Caco-2 (cell line): ENCODE measurements at regions not wholly inside any gene's neighbourhood (a gene's known extent, or its start where the extent isn't known, plus 50 kb on each side); places are given as distances from the start of the nearest gene placed in this dataset.

Experiments
- BruUV-seq: library from RNA; stranded (reverse); fragments of 400-500 nt; replicated peaks from 2 replicates; lab custom pipeline; 2021; lab: Mats Ljungman, UMichigan
- CTCF ChIA-PET: fragments of 300-600 bp; sonication (Branson Sonifier 250); formaldehyde crosslinking; loops from one replicate; lab custom pipeline; 2022; ENCODE audit warnings: antibody characterized with exemption; lab: Charles Lee
- POLR2A ChIA-PET: fragments of 300-600 bp; sonication (Branson Sonifier 250); formaldehyde crosslinking; loops from one replicate; lab custom pipeline; 2022; ENCODE audit warnings: antibody characterized with exemption; lab: Charles Lee
- DNase-seq, 2 experiments: peaks; one replicate each; pipeline versions ENCODE4 v3.0.0 to v3.0.0-alpha.2; 2020 to 2022
- H3K27me3 ChIP-seq: replicated peaks from 2 replicates; pipeline ENCODE4 v1.6.0; 2011; ENCODE audit warnings: low read length; ENCODE audit not compliant: control insufficient read depth, insufficient read depth
- H3K36me3 ChIP-seq: 2 replicates; pipeline ENCODE4 v1.5.1; 2011; ENCODE audit warnings: low read length; ENCODE audit not compliant: control insufficient read depth, insufficient read depth
- H3K4me1 ChIP-seq: fragments of 250-450 bp; sonication (Bioruptor Pico); 2 replicates; pipeline ENCODE4 v1.5.1; 2020; ENCODE audit warnings: mild to moderate bottlenecking
- H3K4me3 ChIP-seq: 2 replicates; pipeline ENCODE4 v1.5.1; 2011; ENCODE audit warnings: low read depth, mild to moderate bottlenecking, control low read depth, low read length
- H3K9me3 ChIP-seq: fragments of 250-450 bp; sonication (Bioruptor Pico); 2 replicates; pipeline ENCODE4 v1.5.1; 2020; ENCODE audit warnings: mild to moderate bottlenecking, moderate library complexity
- H3K27ac Mint-ChIP-seq: one replicate; pipeline ENCODE4 v1.8.0; 2022; ENCODE audit warnings: mixed read lengths; ENCODE audit not compliant: unreplicated experiment
- H3K27me3 Mint-ChIP-seq: one replicate; pipeline ENCODE4 v1.8.0; 2022; ENCODE audit warnings: mixed read lengths; ENCODE audit not compliant: insufficient read depth, unreplicated experiment
- H3K36me3 Mint-ChIP-seq: one replicate; pipeline ENCODE4 v1.8.0; 2022; ENCODE audit warnings: mild to moderate bottlenecking, mixed read lengths; ENCODE audit not compliant: insufficient read depth, unreplicated experiment
- H3K4me1 Mint-ChIP-seq: one replicate; pipeline ENCODE4 v1.8.0; 2022; ENCODE audit warnings: low read depth, mixed read lengths; ENCODE audit not compliant: unreplicated experiment
- H3K4me3 Mint-ChIP-seq: one replicate; pipeline ENCODE4 v1.8.0; 2022; ENCODE audit warnings: mild to moderate bottlenecking, moderate library complexity, mixed read lengths; ENCODE audit not compliant: unreplicated experiment
- H3K9me3 Mint-ChIP-seq: one replicate; pipeline ENCODE4 v1.8.0; 2022; ENCODE audit warnings: mixed read lengths; ENCODE audit not compliant: unreplicated experiment
- intact Hi-C: fragments of 100-400 bp; cut with micrococcal nuclease; formaldehyde crosslinking; loops from one replicate; pipeline ENCODE4 v1.10.0; 2022; ENCODE audit not compliant: unreplicated experiment
- TF ChIP-seq, protein P1 (sequence below), 2 experiments: fragments of 200-600 bp in 1 of 2; IDR thresholded peaks; 1 replicate in 1 of 2; 2 replicates in 1 of 2; pipeline versions ENCODE4 v1.5.1 to v1.8.0; 2011 to 2022; ENCODE audit warnings: antibody characterized with exemption in 1 of 2, control low read depth in 1 of 2, inconsistent platforms in 1 of 2, low read depth in 1 of 2, low read length in 1 of 2, mild to moderate bottlenecking in 1 of 2, moderate library complexity in 1 of 2; ENCODE audit not compliant: insufficient read depth in 1 of 2, severe bottlenecking in 1 of 2, unreplicated experiment in 1 of 2

DNA sequence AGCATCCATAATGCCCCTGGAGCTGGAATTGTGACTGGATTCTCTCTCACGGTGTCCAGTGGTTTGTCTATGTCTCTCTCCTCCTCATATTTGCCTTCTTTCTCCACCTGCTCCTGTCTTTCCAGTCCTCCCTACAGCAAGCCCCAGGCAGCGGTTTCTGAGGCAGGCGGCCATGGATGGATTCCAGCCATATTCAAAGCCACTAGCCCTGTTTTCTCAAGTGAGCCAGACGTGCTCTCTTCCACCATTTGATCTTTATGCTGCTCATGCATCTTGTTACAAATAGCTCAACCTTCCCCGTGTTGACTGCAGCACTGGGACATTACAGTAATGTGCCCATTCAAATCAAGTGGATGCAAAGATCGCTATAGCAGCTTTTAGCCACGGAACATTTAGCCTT, 387.2 kb upstream of the PODXL start:
- peaks cover 12% of the 10 kb centered on the region for H3K4me1 ChIP-seq
- DNase-seq: no peak
- ChIA-PET CTCF (interaction anchor here (0.9 kb wide), 1 partner anchor 254 kb away, joined by 3 read pairs; no protein-coding TSS in a partner anchor), POLR2A (no interaction called here)
- Mint-ChIP-seq H3K4me1 (peaks cover 5% of the 10 kb centered on the region), H3K27ac (no peak overlapping the region), H3K36me3 (no peaks in the 10 kb centered on the region), H3K9me3 (no peaks in the 10 kb centered on the region), H3K4me3 (no peak overlapping the region), H3K27me3 (peaks cover 42% of the 10 kb centered on the region)
- H3K27me3 ChIP-seq: no peaks in the 10 kb centered on the region; the same call in none of the 2 replicates
- no peak overlapping the region for H3K4me3 ChIP-seq
- no TSS peak for BruUV-seq
- intact Hi-C loops: loop anchor here (2.0 kb wide), 1 partner anchor 211 kb away; no protein-coding TSS in a partner anchor
- H3K36me3 ChIP-seq: no peaks in the 10 kb centered on the region
- TF ChIP-seq, protein P1, sequence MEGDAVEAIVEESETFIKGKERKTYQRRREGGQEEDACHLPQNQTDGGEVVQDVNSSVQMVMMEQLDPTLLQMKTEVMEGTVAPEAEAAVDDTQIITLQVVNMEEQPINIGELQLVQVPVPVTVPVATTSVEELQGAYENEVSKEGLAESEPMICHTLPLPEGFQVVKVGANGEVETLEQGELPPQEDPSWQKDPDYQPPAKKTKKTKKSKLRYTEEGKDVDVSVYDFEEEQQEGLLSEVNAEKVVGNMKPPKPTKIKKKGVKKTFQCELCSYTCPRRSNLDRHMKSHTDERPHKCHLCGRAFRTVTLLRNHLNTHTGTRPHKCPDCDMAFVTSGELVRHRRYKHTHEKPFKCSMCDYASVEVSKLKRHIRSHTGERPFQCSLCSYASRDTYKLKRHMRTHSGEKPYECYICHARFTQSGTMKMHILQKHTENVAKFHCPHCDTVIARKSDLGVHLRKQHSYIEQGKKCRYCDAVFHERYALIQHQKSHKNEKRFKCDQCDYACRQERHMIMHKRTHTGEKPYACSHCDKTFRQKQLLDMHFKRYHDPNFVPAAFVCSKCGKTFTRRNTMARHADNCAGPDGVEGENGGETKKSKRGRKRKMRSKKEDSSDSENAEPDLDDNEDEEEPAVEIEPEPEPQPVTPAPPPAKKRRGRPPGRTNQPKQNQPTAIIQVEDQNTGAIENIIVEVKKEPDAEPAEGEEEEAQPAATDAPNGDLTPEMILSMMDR (IDR thresholded peaks at IDR 0.05; ENCODE audit: insufficient read depth in 1 of 2, low read depth in 1 of 2, low read length in 1 of 2, severe bottlenecking in 1 of 2, unreplicated experiment in 1 of 2): no peak
- H3K9me3 ChIP-seq: no peaks in the 10 kb centered on the region

DNA sequence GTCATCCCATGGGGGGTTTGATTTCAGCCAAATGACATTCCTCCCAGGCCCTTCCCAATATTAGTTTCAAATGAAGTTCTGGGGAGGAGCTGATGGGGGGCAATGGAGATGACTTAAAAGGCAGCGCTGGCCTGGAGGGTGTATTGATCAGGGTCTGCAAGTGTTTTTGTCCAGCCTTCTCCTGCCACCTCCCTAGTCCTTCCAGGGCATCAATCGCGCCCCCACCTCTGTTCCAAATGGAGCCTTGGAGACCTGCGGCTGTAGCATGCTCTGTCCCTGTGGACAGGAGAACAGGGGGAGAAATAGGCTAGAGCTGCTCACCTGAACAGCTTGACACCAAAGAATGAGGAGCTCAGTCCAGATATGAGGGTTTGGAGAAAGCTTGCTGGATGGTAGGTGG, 386.8 kb upstream of the PODXL start:
- Histone ChIP-seq H3K9me3 (no peaks in the 10 kb centered on the region), H3K36me3 (no peaks in the 10 kb centered on the region), H3K4me3 (no peak overlapping the region), H3K27me3 (no peaks in the 10 kb centered on the region; the same call in none of the 2 replicates), H3K4me1 (peaks cover 10% of the 10 kb centered on the region)
- no TSS peak for BruUV-seq
- H3K4me3 Mint-ChIP-seq: no peak overlapping the region
- no peak for DNase-seq
- H3K36me3 Mint-ChIP-seq: no peaks in the 10 kb centered on the region
- CTCF ChIA-PET: interaction anchor here (0.9 kb wide), 1 partner anchor 254 kb away, joined by 3 read pairs; no protein-coding TSS in a partner anchor
- TF ChIP-seq, protein P1 (IDR thresholded peaks at IDR 0.05; ENCODE audit: insufficient read depth in 1 of 2, low read depth in 1 of 2, low read length in 1 of 2, severe bottlenecking in 1 of 2, unreplicated experiment in 1 of 2): no peak
- POLR2A ChIA-PET: no interaction called here
- no peak overlapping the region for H3K27ac Mint-ChIP-seq
- H3K4me1 Mint-ChIP-seq: peaks cover under 1% of the 10 kb centered on the region
- intact Hi-C loops: no loop called here
- peaks cover 42% of the 10 kb centered on the region for H3K27me3 Mint-ChIP-seq
- H3K9me3 Mint-ChIP-seq: no peaks in the 10 kb centered on the region

DNA sequence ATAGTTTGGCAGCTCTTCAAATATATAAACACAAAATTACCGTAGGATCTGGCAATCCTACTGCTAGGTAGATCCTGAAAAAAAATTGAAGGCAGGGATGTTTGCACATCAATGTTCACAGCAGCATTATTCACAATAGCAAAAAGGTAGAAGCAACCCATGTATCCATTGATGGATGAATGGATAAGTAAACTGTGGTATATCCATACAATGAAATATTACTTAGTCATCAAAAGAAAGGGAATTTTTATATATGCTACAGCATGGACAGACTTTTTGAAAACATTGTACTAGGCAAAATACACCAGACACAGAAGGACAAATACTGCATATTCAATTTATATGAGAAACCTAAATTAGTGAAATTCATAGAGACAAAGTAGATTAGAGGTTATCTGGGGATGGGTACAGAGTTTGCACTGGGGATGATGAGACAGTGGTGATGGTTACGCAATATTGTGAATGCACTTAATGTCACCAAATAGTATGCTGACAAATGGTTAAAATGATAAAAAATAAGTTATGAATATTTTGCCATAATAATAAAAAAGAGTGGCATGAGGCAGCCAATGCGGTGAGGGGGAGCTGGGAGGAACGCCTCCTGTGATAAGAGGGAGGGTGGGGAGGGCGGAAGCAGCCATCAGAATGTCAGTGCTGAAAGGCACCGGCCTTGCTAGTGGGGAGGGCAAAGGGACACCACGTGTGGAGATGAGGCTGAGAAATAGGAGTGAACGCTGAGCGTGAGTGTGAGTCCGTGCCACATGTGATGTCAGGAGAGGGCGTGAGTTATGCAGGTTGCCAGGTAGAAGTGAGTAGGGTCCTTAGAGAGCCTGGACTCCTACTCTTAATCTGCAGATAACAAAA, 386.1 kb upstream of the PODXL start:
- TF ChIP-seq, protein P1 (IDR thresholded peaks at IDR 0.05; ENCODE audit: insufficient read depth in 1 of 2, low read depth in 1 of 2, low read length in 1 of 2, severe bottlenecking in 1 of 2, unreplicated experiment in 1 of 2): no peak
- ChIA-PET POLR2A (no interaction called here), CTCF (no interaction called here)
- no peaks in the 10 kb centered on the region for H3K36me3 ChIP-seq
- no peak overlapping the region for H3K4me3 Mint-ChIP-seq
- no peak overlapping the region for H3K27ac Mint-ChIP-seq
- H3K9me3 ChIP-seq: no peaks in the 10 kb centered on the region
- intact Hi-C loops: no loop called here
- no peak overlapping the region for H3K4me3 ChIP-seq
- H3K36me3 Mint-ChIP-seq: no peaks in the 10 kb centered on the region
- peaks cover 10% of the 10 kb centered on the region for H3K4me1 ChIP-seq
- H3K27me3 ChIP-seq: no peaks in the 10 kb centered on the region; the same call in none of the 2 replicates
- no peaks in the 10 kb centered on the region for H3K4me1 Mint-ChIP-seq
- no TSS peak for BruUV-seq
- H3K9me3 Mint-ChIP-seq: no peaks in the 10 kb centered on the region
- DNase-seq: no peak
- H3K27me3 Mint-ChIP-seq: peaks cover 42% of the 10 kb centered on the region
